ENCODE measurements at regions not wholly inside any gene's neighbourhood (a gene's known extent, or its start where the extent isn't known, plus 50 kb on each side); places are given as distances from the start of the nearest gene placed in this dataset.

GRCh38 chr6:122042380-122042779 lies 357.1 kb upstream of the HSF2 start:
- H3K36me3 ChIP-seq, result no peaks in the 10 kb centered on the region
- no peak overlapping the region for H3K27ac Mint-ChIP-seq
- no peak for DNase-seq (ENCODE audit: low spot score)
- no peak overlapping the region for H3K4me3 Mint-ChIP-seq
- no peaks in the 10 kb centered on the region for H3K27me3 ChIP-seq
- H3K9ac ChIP-seq, result no peak overlapping the region
- H3K36me3 Mint-ChIP-seq, result no peaks in the 10 kb centered on the region
- no peaks in the 10 kb centered on the region for H3K4me1 Mint-ChIP-seq
- no peaks in the 10 kb centered on the region for H3K27me3 Mint-ChIP-seq (ENCODE audit: insufficient read depth, low read depth)
- no peaks in the 10 kb centered on the region for H3F3A ChIP-seq (ENCODE audit: low read depth)
- H4K20me1 ChIP-seq (ENCODE audit: low read depth), result no peaks in the 10 kb centered on the region
- TF ChIP-seq EZH2phosphoT487 (IDR thresholded peaks at IDR 0.05) (no peak), CTCF (IDR thresholded peaks at IDR 0.05) (no peak), EZH2 (IDR thresholded peaks at IDR 0.05) (no peak)
- no peak overlapping the region for H2AFZ ChIP-seq (replicated peaks)
- H3K4me2 ChIP-seq, result no peak overlapping the region
- H3K79me2 ChIP-seq (ENCODE audit: low read depth), result no peaks in the 10 kb centered on the region
- no peak overlapping the region for H3K4me3 ChIP-seq
- no peak overlapping the region for H3K27ac ChIP-seq
- no peaks in the 10 kb centered on the region for H3K9me3 ChIP-seq (ENCODE audit: low read depth)
- H3K9me3 Mint-ChIP-seq, result peaks cover 2% of the 10 kb centered on the region
- H3K4me1 ChIP-seq, result no peaks in the 10 kb centered on the region

- no peaks in the 10 kb centered on the region for H3K27me3 ChIP-seq
- peaks cover 2% of the 10 kb centered on the region for H3K9me3 Mint-ChIP-seq
- H3K27me3 Mint-ChIP-seq (ENCODE audit: insufficient read depth, low read depth), result no peaks in the 10 kb centered on the region
- H2AFZ ChIP-seq (replicated peaks), result no peak overlapping the region
- no peaks in the 10 kb centered on the region for H3K4me1 Mint-ChIP-seq
- H3K4me3 ChIP-seq, result no peak overlapping the region
- H3K79me2 ChIP-seq (ENCODE audit: low read depth), result no peaks in the 10 kb centered on the region
- H3K36me3 ChIP-seq, result no peaks in the 10 kb centered on the region
- no peak overlapping the region for H3K27ac Mint-ChIP-seq
- H3K9me3 ChIP-seq (ENCODE audit: low read depth), result no peaks in the 10 kb centered on the region
- TF ChIP-seq EZH2 (IDR thresholded peaks at IDR 0.05) (no peak), CTCF (IDR thresholded peaks at IDR 0.05) (no peak), EZH2phosphoT487 (IDR thresholded peaks at IDR 0.05) (no peak)
- no peaks in the 10 kb centered on the region for H3K36me3 Mint-ChIP-seq
- H3K4me1 ChIP-seq, result no peaks in the 10 kb centered on the region
- H4K20me1 ChIP-seq (ENCODE audit: low read depth), result no peaks in the 10 kb centered on the region
- no peak overlapping the region for H3K9ac ChIP-seq
- no peak overlapping the region for H3K27ac ChIP-seq
- H3F3A ChIP-seq (ENCODE audit: low read depth), result no peaks in the 10 kb centered on the region
- H3K4me2 ChIP-seq, result no peak overlapping the region
- no peak overlapping the region for H3K4me3 Mint-ChIP-seq
- DNase-seq (ENCODE audit: low spot score), result no peak
Measured at GRCh38 chr6:122042960-122043735, 356.3 kb upstream of the HSF2 start.

GRCh38 chr6:122048570-122048969 lies 350.9 kb upstream of the HSF2 start:
- Mint-ChIP-seq H3K4me1 (peaks cover 17% of the 10 kb centered on the region), H3K9me3 (no peaks in the 10 kb centered on the region), H3K27ac (no peak overlapping the region), H3K4me3 (no peak overlapping the region), H3K27me3 (ENCODE audit: insufficient read depth, low read depth) (no peaks in the 10 kb centered on the region), H3K36me3 (no peaks in the 10 kb centered on the region)
- no peaks in the 10 kb centered on the region for H3K9me3 ChIP-seq (ENCODE audit: low read depth)
- no peaks in the 10 kb centered on the region for H4K20me1 ChIP-seq (ENCODE audit: low read depth)
- no peaks in the 10 kb centered on the region for H3F3A ChIP-seq (ENCODE audit: low read depth)
- no peaks in the 10 kb centered on the region for H3K27me3 ChIP-seq
- peaks cover 6% of the 10 kb centered on the region for H3K4me1 ChIP-seq
- H3K4me3 ChIP-seq, result no peak overlapping the region
- H3K4me2 ChIP-seq, result no peak overlapping the region
- no peak for DNase-seq (ENCODE audit: low spot score)
- no peak for TF ChIP-seq CTCF (IDR thresholded peaks at IDR 0.05)
- no peak for TF ChIP-seq EZH2 (IDR thresholded peaks at IDR 0.05)
- no peak for TF ChIP-seq EZH2phosphoT487 (IDR thresholded peaks at IDR 0.05)
- H3K79me2 ChIP-seq (ENCODE audit: low read depth), result no peaks in the 10 kb centered on the region
- no peaks in the 10 kb centered on the region for H3K36me3 ChIP-seq
- H3K9ac ChIP-seq, result no peak overlapping the region
- no peak overlapping the region for H2AFZ ChIP-seq (replicated peaks)
- H3K27ac ChIP-seq, result no peak overlapping the region

Data from neural progenitor cell (in vitro differentiated cells).